GM23338 (cell line): ENCODE measurements at regions not wholly inside any gene's neighbourhood (a gene's known extent, or its start where the extent isn't known, plus 50 kb on each side); places are given as distances from the start of the nearest gene placed in this dataset.

Source experiments
- ATAC-seq: fragments of 200-7000 bp; cut with Tn5 transposase; 3 replicates; pipeline ENCODE4 v1.9.1; 2020
- DNase-seq: peaks from one replicate; pipeline ENCODE4 v3.0.0-alpha.2; 2015; ENCODE audit warnings: low spot score
- H2AFZ ChIP-seq: fragments of 200-600 bp; sonication (generic); 2 replicates; pipeline ENCODE4 v1.8.0; 2016; ENCODE audit warnings: antibody characterized with exemption, mild to moderate bottlenecking, moderate library complexity
- H3F3A ChIP-seq: fragments of 200-600 bp; sonication (generic); replicated peaks from 2 replicates; pipeline ENCODE4 v1.8.0; 2017; ENCODE audit warnings: antibody characterized with exemption, mixed run types, low read depth
- H3K27ac ChIP-seq: fragments of 200-600 bp; sonication (generic); 2 replicates; pipeline ENCODE4 v1.6.1; 2016; ENCODE audit warnings: low read depth
- H3K27me3 ChIP-seq: fragments of 200-600 bp; sonication (generic); 2 replicates; pipeline ENCODE4 v1.8.0; 2016; ENCODE audit warnings: mild to moderate bottlenecking, mixed run types, moderate library complexity; ENCODE audit not compliant: insufficient read depth
- H3K36me3 ChIP-seq: fragments of 200-600 bp; sonication (generic); 2 replicates; pipeline ENCODE4 v1.8.0; 2016; ENCODE audit warnings: mild to moderate bottlenecking; ENCODE audit not compliant: insufficient read depth
- H3K4me1 ChIP-seq: fragments of 200-600 bp; sonication (generic); 2 replicates; pipeline ENCODE4 v1.8.0; 2016; ENCODE audit warnings: mild to moderate bottlenecking, moderate library complexity; ENCODE audit not compliant: insufficient read depth
- H3K4me2 ChIP-seq: fragments of 200-600 bp; sonication (generic); 2 replicates; pipeline ENCODE4 v1.7.1; 2017; ENCODE audit warnings: mixed run types
- H3K4me3 ChIP-seq: fragments of 200-600 bp; sonication (generic); 2 replicates; pipeline ENCODE4 v1.6.1; 2016; ENCODE audit warnings: mixed run types
- H3K79me2 ChIP-seq: fragments of 200-600 bp; sonication (generic); replicated peaks from 2 replicates; pipeline ENCODE4 v1.8.0; 2017; ENCODE audit warnings: mild to moderate bottlenecking; ENCODE audit not compliant: insufficient read depth
- H3K9me2 ChIP-seq: fragments of 200-600 bp; sonication (generic); 2 replicates; pipeline ENCODE4 v1.8.0; 2017; ENCODE audit not compliant: insufficient read depth
- H4K20me1 ChIP-seq: fragments of 200-600 bp; sonication (generic); replicated peaks from 2 replicates; pipeline ENCODE4 v1.8.0; 2017; ENCODE audit warnings: mild to moderate bottlenecking; ENCODE audit not compliant: insufficient read depth
- H3K27ac Mint-ChIP-seq: 2 replicates; pipeline ENCODE4 v1.8.0; 2020; ENCODE audit warnings: inconsistent platforms, mild to moderate bottlenecking, moderate library complexity, mixed read lengths
- H3K27me3 Mint-ChIP-seq: 3 replicates; pipeline ENCODE4 v1.8.0; 2022; ENCODE audit warnings: low read depth, mild to moderate bottlenecking, moderate library complexity, mixed read lengths, inconsistent platforms; ENCODE audit not compliant: insufficient read depth, poor library complexity
- H3K36me3 Mint-ChIP-seq: 3 replicates; pipeline ENCODE4 v1.8.0; 2021; ENCODE audit warnings: low read depth, mild to moderate bottlenecking, inconsistent platforms, moderate library complexity, mixed read lengths
- H3K4me1 Mint-ChIP-seq: 3 replicates; pipeline ENCODE4 v1.8.0; 2020; ENCODE audit warnings: mild to moderate bottlenecking, inconsistent platforms, mixed read lengths
- H3K4me3 Mint-ChIP-seq: 3 replicates; pipeline ENCODE4 v1.8.0; 2021; ENCODE audit warnings: moderate library complexity, mild to moderate bottlenecking, inconsistent platforms, mixed read lengths
- H3K9me3 Mint-ChIP-seq: 3 replicates; pipeline ENCODE4 v1.8.0; 2020; ENCODE audit warnings: moderate library complexity, mild to moderate bottlenecking, inconsistent platforms, mixed read lengths
- CREB1 ChIP-seq: fragments of 250-450 bp; sonication (Bioruptor Pico); IDR thresholded peaks from 2 replicates; pipeline ENCODE4 v1.5.0; 2020; ENCODE audit warnings: low read depth, mild to moderate bottlenecking, moderate library complexity
- EZH2 ChIP-seq: fragments of 200-600 bp; sonication (generic); IDR thresholded peaks from one replicate; pipeline ENCODE4 v1.8.0; 2017; ENCODE audit warnings: antibody characterized with exemption, mild to moderate bottlenecking, low read depth; ENCODE audit not compliant: unreplicated experiment
- EZH2phosphoT487 ChIP-seq: fragments of 200-600 bp; sonication (generic); IDR thresholded peaks from one replicate; pipeline ENCODE4 v1.8.1; 2018; ENCODE audit warnings: antibody characterized with exemption; ENCODE audit not compliant: unreplicated experiment
- JUNB ChIP-seq: IDR thresholded peaks from one replicate; pipeline ENCODE4 v1.6.1; 2016; ENCODE audit warnings: antibody characterized with exemption; ENCODE audit not compliant: unreplicated experiment
- NANOG ChIP-seq: IDR thresholded peaks from 2 replicates; pipeline ENCODE4 v1.6.1; 2016; ENCODE audit warnings: antibody characterized with exemption, borderline replicate concordance
- POLR2AphosphoS5 ChIP-seq: IDR thresholded peaks from 2 replicates; pipeline ENCODE4 v1.6.1; 2016; ENCODE audit warnings: antibody characterized with exemption, low read depth
- STAT1 ChIP-seq: IDR thresholded peaks from one replicate; pipeline ENCODE4 v1.6.1; 2016; ENCODE audit warnings: antibody characterized with exemption; ENCODE audit not compliant: unreplicated experiment
- ZNF114 ChIP-seq: fragments of 250-450 bp; sonication (Bioruptor Pico); IDR thresholded peaks from 2 replicates; pipeline ENCODE4 v1.5.0; 2020; ENCODE audit warnings: mild to moderate bottlenecking, moderate library complexity
- ZNF331 ChIP-seq: fragments of 250-450 bp; sonication (Bioruptor Pico); IDR thresholded peaks from 2 replicates; pipeline ENCODE4 v1.5.0; 2020; ENCODE audit warnings: low read depth, mild to moderate bottlenecking, moderate library complexity
- TF ChIP-seq, protein P1 (sequence below): IDR thresholded peaks from one replicate; pipeline ENCODE4 v1.6.1; 2018; ENCODE audit warnings: antibody characterized with exemption; ENCODE audit not compliant: unreplicated experiment
- TF ChIP-seq, protein P2 (sequence below): IDR thresholded peaks from 2 replicates; pipeline ENCODE4 v1.6.1; 2016; ENCODE audit warnings: antibody characterized with exemption
- TF ChIP-seq, protein P3 (sequence below): fragments of 250-450 bp; sonication (Bioruptor Pico); IDR thresholded peaks from 2 replicates; pipeline ENCODE4 v1.5.0; 2020; ENCODE audit warnings: mild to moderate bottlenecking, moderate library complexity
- TF ChIP-seq, protein P4 (sequence below), 2 experiments: fragments of 200-600 bp in 1 of 2; sonication (generic) in 1 of 2; conservative IDR thresholded peaks; 2 replicates each; pipeline versions ENCODE4 v1.5.1 to v1.6.1; 2016 to 2017; ENCODE audit warnings: antibody characterized with exemption in 2 of 2, low read depth in 2 of 2, mild to moderate bottlenecking in 2 of 2, moderate library complexity in 1 of 2

DNA sequence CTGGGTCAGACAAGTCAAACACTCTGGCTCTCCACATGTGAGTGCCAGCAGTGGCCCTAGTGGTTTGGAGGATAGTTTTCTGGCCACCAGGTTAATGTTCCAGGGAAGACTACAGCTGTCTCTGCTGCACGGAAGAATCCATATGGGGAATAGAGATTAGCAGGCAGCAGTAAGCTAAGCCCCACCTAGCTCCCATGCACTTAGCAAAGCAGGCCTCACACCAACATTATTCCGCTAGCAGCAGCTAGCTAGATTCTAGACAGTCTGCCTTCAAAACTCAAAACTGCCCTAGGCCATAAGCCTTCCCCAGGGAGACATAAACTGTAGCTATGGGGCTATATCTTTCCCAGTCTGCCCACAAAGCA, 86.1 kb downstream of the XIST start:
- Mint-ChIP-seq H3K9me3 (no peaks in the 10 kb centered on the region; the same call in 1 of the 3 replicates), H3K4me1 (no peaks in the 10 kb centered on the region), H3K36me3 (0 out of 3 replicates have a peak, but pooled peaks cover 3% of the 10 kb centered on the region), H3K4me3 (no peak overlapping the region), H3K27ac (no peak overlapping the region), H3K27me3 (no peaks in the 10 kb centered on the region)
- Histone ChIP-seq H3K27me3 (no peaks in the 10 kb centered on the region), H3K4me3 (no peak overlapping the region), H3K4me1 (no peaks in the 10 kb centered on the region), H3K9me2 (no peaks in the 10 kb centered on the region), H3F3A (no peaks in the 10 kb centered on the region), H3K36me3 (no peaks in the 10 kb centered on the region), H3K27ac (no peak overlapping the region), H3K79me2 (no peaks in the 10 kb centered on the region), H2AFZ (no peak overlapping the region), H3K4me2 (no peak overlapping the region), H4K20me1 (no peaks in the 10 kb centered on the region)
- TF ChIP-seq, protein P1, sequence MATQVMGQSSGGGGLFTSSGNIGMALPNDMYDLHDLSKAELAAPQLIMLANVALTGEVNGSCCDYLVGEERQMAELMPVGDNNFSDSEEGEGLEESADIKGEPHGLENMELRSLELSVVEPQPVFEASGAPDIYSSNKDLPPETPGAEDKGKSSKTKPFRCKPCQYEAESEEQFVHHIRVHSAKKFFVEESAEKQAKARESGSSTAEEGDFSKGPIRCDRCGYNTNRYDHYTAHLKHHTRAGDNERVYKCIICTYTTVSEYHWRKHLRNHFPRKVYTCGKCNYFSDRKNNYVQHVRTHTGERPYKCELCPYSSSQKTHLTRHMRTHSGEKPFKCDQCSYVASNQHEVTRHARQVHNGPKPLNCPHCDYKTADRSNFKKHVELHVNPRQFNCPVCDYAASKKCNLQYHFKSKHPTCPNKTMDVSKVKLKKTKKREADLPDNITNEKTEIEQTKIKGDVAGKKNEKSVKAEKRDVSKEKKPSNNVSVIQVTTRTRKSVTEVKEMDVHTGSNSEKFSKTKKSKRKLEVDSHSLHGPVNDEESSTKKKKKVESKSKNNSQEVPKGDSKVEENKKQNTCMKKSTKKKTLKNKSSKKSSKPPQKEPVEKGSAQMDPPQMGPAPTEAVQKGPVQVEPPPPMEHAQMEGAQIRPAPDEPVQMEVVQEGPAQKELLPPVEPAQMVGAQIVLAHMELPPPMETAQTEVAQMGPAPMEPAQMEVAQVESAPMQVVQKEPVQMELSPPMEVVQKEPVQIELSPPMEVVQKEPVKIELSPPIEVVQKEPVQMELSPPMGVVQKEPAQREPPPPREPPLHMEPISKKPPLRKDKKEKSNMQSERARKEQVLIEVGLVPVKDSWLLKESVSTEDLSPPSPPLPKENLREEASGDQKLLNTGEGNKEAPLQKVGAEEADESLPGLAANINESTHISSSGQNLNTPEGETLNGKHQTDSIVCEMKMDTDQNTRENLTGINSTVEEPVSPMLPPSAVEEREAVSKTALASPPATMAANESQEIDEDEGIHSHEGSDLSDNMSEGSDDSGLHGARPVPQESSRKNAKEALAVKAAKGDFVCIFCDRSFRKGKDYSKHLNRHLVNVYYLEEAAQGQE, result no peak
- TF ChIP-seq JUNB, result no peak
- TF ChIP-seq, protein P2, sequence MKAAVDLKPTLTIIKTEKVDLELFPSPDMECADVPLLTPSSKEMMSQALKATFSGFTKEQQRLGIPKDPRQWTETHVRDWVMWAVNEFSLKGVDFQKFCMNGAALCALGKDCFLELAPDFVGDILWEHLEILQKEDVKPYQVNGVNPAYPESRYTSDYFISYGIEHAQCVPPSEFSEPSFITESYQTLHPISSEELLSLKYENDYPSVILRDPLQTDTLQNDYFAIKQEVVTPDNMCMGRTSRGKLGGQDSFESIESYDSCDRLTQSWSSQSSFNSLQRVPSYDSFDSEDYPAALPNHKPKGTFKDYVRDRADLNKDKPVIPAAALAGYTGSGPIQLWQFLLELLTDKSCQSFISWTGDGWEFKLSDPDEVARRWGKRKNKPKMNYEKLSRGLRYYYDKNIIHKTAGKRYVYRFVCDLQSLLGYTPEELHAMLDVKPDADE, result no peak
- no peak for TF ChIP-seq ZNF114 (CRISPR knock-in tag)
- no peak for TF ChIP-seq CREB1 (CRISPR knock-in tag)
- TF ChIP-seq, protein P3, sequence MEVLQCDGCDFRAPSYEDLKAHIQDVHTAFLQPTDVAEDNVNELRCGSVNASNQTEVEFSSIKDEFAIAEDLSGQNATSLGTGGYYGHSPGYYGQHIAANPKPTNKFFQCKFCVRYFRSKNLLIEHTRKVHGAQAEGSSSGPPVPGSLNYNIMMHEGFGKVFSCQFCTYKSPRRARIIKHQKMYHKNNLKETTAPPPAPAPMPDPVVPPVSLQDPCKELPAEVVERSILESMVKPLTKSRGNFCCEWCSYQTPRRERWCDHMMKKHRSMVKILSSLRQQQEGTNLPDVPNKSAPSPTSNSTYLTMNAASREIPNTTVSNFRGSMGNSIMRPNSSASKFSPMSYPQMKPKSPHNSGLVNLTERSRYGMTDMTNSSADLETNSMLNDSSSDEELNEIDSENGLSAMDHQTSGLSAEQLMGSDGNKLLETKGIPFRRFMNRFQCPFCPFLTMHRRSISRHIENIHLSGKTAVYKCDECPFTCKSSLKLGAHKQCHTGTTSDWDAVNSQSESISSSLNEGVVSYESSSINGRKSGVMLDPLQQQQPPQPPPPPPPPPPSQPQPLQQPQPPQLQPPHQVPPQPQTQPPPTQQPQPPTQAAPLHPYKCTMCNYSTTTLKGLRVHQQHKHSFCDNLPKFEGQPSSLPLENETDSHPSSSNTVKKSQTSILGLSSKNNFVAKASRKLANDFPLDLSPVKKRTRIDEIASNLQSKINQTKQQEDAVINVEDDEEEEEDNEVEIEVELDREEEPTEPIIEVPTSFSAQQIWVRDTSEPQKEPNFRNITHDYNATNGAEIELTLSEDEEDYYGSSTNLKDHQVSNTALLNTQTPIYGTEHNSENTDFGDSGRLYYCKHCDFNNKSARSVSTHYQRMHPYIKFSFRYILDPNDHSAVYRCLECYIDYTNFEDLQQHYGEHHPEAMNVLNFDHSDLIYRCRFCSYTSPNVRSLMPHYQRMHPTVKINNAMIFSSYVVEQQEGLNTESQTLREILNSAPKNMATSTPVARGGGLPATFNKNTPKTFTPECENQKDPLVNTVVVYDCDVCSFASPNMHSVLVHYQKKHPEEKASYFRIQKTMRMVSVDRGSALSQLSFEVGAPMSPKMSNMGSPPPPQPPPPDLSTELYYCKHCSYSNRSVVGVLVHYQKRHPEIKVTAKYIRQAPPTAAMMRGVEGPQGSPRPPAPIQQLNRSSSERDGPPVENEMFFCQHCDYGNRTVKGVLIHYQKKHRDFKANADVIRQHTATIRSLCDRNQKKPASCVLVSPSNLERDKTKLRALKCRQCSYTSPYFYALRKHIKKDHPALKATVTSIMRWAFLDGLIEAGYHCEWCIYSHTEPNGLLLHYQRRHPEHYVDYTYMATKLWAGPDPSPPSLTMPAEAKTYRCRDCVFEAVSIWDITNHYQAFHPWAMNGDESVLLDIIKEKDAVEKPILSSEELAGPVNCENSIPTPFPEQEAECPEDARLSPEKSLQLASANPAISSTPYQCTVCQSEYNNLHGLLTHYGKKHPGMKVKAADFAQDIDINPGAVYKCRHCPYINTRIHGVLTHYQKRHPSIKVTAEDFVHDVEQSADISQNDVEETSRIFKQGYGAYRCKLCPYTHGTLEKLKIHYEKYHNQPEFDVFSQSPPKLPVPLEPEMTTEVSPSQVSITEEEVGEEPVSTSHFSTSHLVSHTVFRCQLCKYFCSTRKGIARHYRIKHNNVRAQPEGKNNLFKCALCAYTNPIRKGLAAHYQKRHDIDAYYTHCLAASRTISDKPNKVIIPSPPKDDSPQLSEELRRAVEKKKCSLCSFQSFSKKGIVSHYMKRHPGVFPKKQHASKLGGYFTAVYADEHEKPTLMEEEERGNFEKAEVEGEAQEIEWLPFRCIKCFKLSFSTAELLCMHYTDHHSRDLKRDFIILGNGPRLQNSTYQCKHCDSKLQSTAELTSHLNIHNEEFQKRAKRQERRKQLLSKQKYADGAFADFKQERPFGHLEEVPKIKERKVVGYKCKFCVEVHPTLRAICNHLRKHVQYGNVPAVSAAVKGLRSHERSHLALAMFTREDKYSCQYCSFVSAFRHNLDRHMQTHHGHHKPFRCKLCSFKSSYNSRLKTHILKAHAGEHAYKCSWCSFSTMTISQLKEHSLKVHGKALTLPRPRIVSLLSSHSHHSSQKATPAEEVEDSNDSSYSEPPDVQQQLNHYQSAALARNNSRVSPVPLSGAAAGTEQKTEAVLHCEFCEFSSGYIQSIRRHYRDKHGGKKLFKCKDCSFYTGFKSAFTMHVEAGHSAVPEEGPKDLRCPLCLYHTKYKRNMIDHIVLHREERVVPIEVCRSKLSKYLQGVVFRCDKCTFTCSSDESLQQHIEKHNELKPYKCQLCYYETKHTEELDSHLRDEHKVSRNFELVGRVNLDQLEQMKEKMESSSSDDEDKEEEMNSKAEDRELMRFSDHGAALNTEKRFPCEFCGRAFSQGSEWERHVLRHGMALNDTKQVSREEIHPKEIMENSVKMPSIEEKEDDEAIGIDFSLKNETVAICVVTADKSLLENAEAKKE (CRISPR knock-in tag), result no peak
- TF ChIP-seq, protein P4, sequence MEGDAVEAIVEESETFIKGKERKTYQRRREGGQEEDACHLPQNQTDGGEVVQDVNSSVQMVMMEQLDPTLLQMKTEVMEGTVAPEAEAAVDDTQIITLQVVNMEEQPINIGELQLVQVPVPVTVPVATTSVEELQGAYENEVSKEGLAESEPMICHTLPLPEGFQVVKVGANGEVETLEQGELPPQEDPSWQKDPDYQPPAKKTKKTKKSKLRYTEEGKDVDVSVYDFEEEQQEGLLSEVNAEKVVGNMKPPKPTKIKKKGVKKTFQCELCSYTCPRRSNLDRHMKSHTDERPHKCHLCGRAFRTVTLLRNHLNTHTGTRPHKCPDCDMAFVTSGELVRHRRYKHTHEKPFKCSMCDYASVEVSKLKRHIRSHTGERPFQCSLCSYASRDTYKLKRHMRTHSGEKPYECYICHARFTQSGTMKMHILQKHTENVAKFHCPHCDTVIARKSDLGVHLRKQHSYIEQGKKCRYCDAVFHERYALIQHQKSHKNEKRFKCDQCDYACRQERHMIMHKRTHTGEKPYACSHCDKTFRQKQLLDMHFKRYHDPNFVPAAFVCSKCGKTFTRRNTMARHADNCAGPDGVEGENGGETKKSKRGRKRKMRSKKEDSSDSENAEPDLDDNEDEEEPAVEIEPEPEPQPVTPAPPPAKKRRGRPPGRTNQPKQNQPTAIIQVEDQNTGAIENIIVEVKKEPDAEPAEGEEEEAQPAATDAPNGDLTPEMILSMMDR (conservative IDR thresholded peaks at IDR 0.05; ENCODE audit: low read depth in 2 of 2), result no peak
- TF ChIP-seq STAT1, result no peak
- TF ChIP-seq POLR2AphosphoS5, result no peak
- TF ChIP-seq EZH2phosphoT487, result no peak
- no peak for TF ChIP-seq EZH2
- no peak for TF ChIP-seq NANOG
- TF ChIP-seq ZNF331, result no peak
- ATAC-seq (no peak), DNase-seq (no peak)
